ENCODE measurements at regions not wholly inside any gene's neighbourhood (a gene's known extent, or its start where the extent isn't known, plus 50 kb on each side); places are given as distances from the start of the nearest gene placed in this dataset.
"Not testable (repeated sequence)": the region's sequence is repeated elsewhere in the genome, so short reads cannot be mapped to it uniquely, and the experiment has no call there.

DNA sequence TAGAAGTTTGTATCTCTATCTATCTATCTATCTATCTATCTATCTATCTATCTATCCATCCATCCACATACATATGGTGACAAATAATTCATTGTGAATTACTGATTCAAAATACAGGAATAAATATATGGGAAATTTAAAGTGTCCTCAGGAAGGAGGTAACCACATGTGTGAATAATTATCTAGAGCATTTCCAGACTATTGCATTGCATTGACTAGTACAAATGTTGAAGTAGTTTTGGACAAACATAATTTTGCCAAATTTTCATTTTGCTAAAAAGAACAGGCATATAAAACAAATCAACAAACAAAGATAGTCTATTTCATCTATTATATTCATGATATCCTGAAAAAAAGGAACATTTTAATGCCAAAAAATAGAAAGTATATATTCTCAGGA, 192.7 kb downstream of the UTRN start:
- no peak for DNase-seq

DNA sequence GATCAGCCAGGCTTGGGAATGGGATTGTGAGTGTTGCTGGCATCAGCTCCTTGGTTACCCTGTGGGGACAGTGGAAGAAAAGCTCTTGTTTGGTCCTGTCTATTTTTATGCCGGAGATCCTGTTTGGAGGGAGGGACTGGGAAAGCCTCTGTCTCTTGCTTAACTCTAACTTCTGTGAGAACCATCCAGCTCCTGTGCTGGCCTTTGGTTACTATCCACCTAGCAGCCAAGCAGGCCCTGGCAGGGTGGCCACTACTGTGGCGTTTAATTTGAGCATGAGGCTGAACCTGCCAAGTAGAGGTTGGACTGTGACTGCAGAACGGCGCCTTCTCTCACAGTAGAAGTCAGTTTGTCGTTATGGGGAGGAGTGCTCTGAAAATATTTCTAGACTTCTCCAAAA, 193.3 kb downstream of the UTRN start:
- DNase-seq: no peak

DNA sequence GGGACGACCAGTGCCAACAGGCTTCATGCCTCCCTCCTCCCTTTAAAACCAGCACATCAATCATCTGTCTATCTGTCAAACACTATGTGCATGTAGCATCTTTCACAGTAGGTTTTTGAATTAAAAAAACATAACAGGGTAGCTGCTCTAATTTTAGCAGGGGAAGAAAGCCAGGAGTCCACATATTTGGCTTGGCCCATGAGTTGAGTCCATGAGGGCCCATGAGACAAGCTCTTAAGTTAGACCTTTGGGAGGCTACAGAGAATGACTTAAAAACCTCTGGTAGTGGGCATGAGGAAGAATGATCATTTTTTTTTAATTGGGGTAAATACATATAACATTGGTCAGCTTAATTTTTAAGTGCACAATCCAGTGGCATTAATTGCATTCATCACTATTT, 194.9 kb downstream of the UTRN start:
- DNase-seq: no peak

DNA sequence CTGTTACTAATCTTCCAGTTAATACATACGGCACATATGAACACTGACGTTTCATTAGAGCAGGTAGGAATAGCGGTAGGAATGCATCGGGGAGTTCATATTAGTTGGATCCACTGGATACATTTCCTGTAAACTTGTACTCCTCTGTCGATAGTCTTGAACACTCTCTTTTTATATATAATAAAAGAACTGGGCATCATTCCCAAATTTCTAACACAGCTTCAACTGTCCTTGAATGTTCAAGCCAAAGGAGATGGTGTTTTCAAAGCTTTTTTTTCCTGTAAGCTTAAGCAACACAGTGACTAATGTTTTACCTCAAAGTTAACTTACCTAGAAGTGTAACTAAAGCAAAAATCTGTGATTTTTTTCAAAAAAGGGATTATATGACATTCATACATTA, 195.3 kb downstream of the UTRN start:
- DNase-seq: no peak

DNA sequence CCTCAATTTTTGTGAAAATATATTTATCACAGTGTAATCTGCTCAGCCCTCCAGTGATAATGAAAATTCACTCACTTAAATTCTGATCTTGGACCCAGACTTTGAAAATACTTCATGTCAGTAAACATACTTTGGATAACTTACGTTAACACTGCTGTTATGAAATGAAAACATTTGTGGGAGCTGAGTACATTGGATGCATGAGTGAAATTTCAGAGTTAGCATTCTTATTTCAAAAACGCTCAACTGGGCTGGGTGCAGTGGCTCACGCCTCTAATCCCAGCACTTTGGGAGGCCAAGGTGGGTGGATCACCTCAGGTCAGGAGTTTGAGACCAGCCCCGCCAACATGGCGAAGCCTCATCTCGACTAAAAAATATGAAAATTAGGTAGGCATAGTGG, 196.4 kb downstream of the UTRN start:
- DNase-seq: peak; percentile 7

DNA sequence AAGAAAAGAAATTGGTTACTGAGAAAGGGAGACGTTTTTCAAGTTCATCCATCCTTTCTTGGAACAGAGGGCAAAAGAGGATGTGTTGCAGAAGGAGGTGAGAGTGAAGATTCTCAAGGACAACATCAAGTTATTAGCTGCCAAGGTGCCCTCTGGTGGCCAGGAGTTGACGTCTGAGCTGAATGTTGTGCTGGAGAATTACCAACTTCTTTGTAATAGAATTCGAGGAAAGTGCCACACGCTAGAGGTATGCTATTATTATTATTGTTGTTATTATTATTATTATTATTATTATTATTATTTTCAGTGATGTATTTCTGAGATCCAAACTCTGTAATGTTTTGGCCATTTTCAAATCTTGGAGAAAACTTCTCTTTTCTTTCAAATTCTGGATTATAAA, 197.0 kb downstream of the UTRN start:
- DNase-seq: peak; percentile 82

DNA sequence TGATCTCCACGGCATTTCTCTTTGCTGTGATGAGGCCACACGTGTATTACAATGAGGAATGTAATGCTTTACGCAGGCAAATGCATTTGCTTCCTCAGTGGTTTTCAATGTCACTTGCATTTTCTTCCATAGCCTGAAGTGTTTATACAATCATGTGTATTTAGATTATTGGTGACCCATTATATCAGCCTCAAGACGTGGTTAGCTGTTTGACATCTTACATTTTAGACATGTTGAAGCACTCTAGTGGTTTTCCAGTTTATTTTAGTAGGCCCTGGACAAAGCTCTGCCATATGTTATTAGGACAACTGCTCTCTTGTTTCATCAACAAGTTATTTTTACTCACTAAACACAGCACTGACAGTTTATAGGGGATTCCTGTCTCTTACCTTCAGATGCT, 200.4 kb downstream of the UTRN start:
- DNase-seq: no peak

DNA sequence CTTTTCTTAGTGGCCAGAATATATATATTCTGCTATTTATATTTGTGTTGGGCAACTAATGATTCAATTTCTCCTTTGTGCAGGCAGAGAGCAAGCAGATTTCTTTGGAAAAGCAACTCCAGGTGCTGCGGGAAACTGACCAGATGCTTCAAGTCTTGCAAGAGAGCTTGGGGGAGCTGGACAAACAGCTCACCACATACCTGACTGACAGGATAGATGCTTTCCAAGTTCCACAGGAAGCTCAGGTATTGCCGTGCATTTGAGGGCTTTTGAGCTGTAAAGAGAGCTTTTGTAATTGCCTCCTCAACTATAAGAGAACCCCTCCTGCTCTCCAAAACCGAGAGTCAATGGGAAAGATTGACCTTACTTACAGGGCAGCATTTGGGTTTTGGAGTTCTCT, 203.5 kb downstream of the UTRN start:
- no peak for DNase-seq

DNA sequence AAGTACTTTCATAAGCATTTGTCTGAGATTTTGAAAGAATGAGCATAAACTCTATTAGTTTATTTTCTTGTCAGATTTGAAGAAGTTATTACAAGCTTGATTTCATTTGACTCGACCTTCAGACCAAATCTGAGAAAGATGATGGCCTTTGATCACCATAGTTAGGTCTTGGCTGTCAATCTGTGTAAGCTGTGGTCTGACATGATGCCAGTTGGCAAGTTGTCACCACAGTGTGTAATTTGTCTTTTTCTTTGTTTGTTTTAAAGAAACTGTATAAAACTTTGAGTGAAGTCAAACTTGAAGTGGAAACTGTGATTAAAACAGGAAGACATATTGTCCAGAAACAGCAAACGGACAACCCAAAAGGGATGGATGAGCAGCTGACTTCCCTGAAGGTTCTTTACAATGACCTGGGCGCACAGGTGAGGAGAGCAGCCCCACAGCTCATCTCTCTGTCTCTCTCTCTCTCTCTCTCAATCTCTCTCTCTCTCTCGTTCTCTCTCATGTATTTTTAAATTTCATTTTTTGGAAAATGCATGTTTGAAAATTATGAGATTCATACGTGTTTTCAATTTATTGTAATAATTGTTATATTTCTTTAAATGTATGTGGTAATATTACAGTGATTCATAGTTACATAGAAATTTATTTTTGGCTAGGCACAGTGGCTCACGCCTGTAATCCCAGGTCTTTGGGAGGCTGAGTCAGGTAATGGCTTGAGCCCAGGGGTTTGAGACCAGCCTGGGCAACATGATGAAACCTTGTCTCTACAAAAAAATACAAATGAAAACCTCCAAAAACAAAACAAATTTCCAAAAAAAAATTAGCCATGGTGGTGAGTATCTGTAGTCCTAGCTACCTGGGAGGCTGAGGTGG, 208.1 kb downstream of the UTRN start:
- DNase-seq: no peak

DNA sequence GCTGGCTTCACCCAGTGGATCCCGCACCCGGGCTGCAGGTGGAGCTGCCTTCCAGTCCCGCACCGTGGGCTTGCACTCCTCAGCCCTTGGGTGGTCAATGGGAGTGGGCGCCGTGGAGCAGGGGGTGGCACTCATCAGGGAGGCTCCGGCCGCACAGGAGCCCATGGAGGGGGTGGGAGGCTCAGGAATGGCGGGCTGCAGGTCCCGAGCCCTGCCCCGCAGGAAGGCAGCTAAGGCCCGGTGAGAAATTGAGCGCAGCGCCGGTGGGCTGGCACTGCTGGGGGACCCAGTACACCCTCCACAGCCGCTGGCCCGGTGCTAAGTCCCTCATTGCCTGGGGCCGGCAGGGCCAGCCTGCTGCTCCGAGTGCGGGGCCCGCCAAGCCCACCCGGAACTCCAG, 209.9 kb downstream of the UTRN start:
- not testable (repeated sequence) for DNase-seq

DNA sequence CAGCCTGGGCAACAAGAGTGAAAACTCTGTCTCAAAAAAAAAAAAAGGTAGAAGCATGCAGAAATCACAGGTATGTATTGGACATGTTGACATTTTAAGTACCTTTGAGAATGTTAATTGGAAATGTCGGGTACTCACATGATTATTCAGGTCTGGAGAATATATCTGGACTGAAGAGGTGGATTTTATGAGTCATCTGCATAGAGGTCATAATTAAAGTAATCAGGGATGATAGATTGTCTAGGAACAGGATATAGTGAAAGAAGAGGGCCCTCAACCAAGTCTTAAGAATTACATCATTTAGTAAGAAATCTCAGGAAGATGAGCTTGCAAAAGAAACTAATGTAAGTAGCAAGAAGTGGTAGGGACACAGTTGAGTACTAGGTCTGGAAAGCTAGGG, 212.5 kb downstream of the UTRN start:
- DNase-seq: no peak

DNA sequence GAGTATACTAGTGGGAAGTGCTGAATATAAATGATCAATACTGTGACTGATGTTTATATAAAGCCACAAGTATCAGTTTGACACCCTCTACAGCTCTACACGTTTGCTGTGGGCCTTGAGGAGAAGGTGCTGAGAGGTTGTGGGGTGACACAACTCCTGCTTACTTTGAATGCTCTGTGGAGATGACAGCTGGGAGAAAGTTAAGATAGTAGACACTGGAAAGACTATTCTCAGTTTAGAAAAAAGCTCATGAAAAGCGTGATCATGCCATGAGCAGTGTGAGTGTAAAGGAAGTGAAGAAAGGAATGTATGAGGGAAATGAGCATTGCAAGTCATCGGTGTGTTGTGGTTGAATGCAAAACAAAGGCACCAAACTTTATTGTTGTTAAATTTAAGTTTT, 215.8 kb downstream of the UTRN start:
- DNase-seq: no peak

DNA sequence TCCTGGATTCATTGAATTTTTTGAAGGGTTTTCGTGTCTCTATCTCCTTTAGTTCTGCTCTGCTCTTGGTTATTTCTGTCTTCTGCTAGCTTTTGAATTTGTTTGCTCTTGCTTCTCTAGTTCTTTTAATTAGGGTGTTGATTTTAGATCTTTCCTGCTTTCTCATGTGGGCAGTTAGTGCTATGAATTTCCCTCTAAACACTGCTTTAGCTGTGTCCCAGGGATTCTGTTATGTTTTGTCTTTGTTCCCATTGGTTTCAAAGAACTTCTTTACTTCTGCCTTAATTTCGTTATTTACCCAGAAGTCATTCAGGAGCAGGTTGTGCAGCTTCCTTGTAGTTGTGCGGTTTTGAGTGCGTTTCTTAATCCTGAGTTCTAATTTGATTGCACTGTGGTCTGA, 220.1 kb downstream of the UTRN start:
- DNase-seq: not testable (repeated sequence)

DNA sequence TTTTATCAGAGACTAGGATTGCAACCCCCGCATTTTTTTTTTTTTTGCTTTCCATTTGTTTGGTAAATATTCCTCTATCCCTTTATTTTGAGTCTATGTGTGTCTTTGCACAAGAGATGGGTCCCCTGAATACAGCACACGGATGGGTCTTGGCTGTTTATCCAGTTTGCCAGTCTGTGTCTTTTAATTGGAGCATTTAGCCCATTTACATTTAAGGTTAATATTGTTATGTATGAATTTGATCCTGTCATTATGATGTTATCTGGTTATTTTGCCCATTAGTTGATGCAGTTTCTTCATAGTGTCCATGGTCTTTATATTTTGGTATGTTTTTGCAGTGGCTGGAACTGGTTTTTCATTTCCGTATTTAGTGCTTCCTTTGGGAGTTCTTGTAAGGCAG, 220.9 kb downstream of the UTRN start:
- not testable (repeated sequence) for DNase-seq

DNA sequence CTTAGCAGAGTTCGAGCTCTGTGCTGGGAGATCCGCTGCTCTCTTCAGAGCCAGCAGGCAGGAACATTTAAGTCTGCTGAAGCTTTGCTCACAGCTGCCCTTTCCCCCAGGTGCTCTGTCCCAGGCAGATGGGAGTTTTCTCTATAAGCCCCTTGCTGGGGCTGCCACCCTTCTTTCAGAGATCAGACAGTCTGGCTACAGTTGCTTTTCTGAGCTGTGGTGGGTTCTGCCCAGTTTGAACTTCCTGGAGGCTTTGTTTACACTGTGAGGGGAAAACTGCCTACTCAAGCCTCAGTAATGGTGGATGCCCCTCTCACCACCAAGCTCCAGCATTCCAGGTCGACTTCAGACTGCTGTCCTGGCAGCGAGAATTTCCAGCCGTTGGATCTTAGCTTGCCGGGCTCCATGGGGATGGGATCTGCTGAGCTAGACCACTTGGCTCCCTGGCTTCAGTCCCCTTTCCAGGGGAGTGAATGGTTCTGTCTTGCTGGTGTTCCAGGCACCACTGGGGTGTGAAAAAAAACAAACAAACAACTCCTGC, 222.7 kb downstream of the UTRN start:
- not testable (repeated sequence) for DNase-seq

DNA sequence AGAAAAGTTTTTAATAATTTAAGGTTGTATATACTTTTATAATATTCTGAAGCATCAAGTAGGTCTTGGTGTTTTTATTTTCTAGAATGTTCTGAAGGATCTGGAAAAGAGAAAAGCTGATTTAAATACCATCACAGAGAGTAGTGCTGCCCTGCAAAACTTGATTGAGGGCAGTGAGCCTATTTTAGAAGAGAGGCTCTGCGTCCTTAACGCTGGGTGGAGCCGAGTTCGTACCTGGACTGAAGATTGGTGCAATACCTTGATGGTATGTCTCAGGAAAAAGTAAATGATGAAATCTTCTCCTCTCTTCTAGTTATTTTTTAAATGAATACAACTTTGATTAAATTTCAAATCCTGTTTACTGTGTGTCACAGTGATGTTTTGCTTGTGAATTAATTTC, 225.7 kb downstream of the UTRN start:
- DNase-seq: no peak

DNA sequence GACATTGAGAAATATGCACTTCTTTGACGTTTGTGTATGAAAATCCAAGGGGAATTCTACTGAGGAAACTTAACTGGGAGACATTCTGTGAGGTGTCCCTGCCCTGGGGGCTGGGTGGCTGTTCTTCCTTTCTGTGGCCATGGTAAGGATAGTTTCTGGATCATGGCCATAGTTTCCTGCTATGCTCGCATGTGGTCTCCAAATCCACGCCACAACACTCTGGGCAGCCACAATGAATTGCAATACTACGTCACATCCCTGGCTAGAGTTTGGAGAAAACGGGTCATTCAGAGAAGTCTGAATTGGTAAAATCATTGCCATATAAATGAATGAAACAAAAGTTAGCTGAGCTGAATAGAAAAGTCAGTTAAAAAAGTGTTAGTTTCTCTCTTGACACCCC, 230.6 kb downstream of the UTRN start:
- DNase-seq: no peak

DNA sequence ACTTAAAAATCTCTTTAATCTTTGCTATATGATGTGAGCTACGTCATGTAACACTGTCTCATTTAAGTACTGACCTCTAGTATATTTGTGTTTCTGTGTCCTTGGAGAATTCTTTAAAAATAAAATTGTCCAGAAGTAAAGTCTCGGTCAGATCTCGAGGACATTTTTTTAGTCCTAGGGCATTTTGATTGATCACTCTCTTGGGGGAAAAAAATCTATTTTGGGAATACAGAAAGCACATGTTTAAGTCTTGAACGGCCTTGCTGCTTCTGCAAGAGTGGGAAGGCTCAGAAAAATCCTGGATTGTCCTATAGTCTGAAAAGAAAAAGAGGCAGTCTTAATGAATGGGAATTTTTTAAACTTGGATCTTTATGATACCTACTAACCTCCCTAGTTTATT, 234.3 kb downstream of the UTRN start:
- no peak for DNase-seq

DNA sequence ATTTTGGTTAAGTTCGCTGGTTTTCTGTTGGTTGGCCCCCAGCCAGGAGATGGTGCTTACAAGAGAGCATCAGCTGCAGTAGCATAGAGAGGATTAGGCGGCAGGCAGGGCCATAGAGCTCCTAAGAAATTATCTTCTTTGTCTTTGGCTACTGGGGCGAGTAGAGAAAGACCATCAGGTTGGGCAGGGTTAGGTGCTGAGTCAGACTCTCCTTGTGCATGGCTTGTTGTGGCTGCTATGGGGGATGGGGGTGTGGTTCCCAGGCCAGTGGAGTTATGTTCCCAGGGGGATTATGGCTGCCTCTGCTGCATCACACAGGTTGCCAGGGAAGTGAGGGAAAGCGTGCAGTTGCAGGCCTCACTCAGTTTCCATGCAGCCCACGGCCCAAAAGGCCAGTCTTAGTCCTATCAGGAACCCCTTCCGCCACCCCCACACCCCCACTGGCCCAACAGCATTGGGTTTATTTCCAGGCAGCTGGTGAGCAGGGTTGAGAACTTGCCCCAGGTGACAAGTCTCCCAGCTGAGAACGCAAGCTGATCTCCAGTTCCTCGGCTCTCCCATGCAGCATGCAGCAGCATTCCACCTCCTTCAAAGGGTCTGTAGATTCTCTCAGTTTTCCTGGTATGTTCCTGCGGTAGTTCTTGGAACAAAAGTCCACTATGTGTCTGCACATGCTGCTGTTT, 243.7 kb downstream of the UTRN start:
- peak; percentile 65 for DNase-seq

DNA sequence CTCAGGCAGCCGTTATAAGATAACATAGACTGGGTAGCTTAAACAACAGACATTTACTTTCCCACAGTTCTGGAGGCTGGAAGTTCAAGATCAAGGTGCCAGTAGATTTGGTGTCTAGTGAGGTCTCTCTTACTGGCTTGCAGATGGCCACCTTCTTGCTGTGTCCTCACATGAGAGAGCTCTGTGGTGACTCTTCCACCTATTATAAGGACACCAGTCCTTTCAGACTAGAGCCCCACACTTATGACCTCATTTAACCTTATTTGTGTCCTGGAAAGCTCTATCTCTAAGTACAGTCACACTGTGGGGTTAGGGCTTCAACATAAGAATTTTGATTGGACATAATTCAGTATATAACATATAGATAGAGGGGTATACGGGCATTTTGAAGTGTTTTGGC, 245.0 kb downstream of the UTRN start:
- no peak for DNase-seq

DNA sequence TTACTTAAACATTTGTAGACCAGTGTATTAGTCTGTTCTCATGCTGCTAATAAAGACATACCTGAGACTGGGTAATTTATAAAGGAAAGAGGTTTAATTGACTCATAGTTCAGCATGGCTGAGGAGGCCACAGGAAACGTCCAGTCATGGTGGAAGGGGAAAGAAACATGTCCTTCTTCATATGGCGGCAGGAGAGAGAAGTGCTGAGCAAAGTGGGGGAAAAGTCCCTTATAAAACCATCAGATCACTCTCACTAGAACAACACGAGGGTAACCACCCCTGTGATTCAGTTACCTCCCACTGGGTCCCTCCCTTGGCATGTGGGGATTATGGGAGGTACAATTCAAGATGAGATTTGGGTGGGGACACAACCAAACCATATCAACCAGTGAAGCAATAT, 247.1 kb downstream of the UTRN start:
- DNase-seq: not testable (repeated sequence)

DNA sequence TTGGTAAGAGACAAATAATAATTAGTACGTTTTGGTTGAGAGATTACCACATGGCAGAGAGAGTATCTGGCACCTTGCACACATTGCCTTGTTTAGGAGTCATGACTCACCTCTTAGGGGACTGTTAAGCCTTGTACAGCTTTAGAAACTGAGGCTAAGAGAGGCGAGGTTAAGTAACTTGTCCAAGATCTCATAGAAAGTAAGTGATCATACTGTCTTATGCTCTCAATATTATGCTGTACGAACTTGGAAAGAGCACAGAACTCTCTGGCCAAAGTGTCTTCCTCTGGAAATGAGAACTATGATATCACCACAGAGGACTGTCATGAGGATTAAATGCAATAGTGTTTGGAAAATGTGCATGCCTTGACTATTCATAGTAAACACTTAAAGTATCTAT, 249.0 kb downstream of the UTRN start:
- DNase-seq: no peak

DNA sequence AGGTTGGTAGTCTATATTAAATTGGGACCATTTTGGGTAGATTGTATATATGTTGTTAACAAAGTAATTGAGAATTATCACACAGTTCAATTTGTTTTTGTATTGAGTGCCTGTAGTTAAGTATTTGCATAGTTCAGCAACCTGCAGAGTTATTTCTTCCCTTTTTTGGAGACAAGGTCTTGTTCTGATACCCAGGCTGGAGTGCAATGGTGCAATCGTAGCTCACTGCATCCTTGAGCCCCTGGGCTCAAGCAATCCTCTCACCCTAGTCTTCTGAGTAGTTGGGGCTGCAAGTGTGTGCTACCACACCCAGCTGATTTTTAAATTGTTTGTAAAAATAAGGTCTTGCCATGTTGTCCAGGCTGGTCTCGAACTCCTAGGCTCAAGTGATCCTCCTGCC, 250.5 kb downstream of the UTRN start:
- no peak for DNase-seq

DNA sequence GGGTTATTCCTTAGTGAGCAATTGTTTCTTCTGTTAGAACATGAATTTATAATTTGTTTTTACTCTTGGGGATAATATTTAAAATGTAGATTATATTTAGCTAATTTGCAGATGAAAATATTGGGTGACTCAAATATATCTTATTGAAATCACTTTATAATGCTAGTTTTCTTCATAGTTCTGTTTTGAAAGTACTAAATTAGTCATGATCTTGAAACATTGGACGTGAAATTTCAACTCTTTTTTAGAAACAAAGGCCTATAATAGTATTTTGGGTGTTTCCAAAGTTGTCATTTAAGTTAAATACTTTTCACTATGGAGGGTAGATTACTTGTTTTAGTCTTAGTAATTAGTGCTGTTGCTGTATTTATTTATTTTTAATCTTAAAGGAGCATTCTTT, 250.9 kb downstream of the UTRN start:
- DNase-seq: no peak

Data from fibroblast of skin of scalp (primary cell).